SK-N-MC (cell line): ENCODE measurements at regions not wholly inside any gene's neighbourhood (a gene's known extent, or its start where the extent isn't known, plus 50 kb on each side); places are given as distances from the start of the nearest gene placed in this dataset.

Experiments
- EZH2 ChIP-seq: fragments of 200-600 bp; sonication (generic); IDR thresholded peaks from one replicate; pipeline ENCODE4 v1.6.1; 2017; ENCODE audit warnings: antibody characterized with exemption
- FOXP2 ChIP-seq: optimal IDR thresholded peaks from 2 replicates; pipeline ENCODE3; 2011; ENCODE audit warnings: mild to moderate bottlenecking, moderate library complexity; ENCODE audit not compliant: insufficient read depth; ENCODE audit errors: extremely low read length, control extremely low read depth
- POLR2AphosphoS5 ChIP-seq: IDR thresholded peaks from 2 replicates; pipeline ENCODE4 v1.6.1; 2012; ENCODE audit warnings: mild to moderate bottlenecking, low read depth, low read length, borderline replicate concordance

DNA sequence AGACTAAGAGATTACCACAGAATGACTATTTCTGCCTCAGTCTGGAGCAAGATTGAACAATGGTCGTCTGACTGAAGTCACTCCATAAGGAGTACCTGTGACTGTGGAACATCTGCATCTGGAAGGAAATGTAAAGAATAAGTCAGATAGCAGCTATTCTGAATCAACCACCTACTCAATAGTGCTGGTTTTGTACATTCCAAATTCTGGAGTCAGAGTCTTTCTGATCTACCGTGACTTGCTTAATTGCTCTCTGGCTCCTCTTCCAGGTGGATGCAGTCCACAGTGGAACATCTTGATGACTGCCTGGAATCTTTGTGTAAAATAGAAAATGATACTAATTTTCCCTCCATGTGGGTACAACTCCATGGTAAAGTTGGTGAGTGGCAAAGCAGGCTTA, 156.3 kb upstream of the SEMA3C start:
- TF ChIP-seq POLR2AphosphoS5 (no peak), EZH2 (no peak), FOXP2 (no peak)
